ENCODE measurements at regions not wholly inside any gene's neighbourhood (a gene's known extent, or its start where the extent isn't known, plus 50 kb on each side); places are given as distances from the start of the nearest gene placed in this dataset.

GRCh38 chr6:170193326-170193821 is 97.5 kb downstream of the DLL1 start (continued):
- TF ChIP-seq CHD7 (IDR thresholded peaks at IDR 0.05; ENCODE audit: insufficient replicate concordance, low read length): no peak
- TF ChIP-seq, protein P1, sequence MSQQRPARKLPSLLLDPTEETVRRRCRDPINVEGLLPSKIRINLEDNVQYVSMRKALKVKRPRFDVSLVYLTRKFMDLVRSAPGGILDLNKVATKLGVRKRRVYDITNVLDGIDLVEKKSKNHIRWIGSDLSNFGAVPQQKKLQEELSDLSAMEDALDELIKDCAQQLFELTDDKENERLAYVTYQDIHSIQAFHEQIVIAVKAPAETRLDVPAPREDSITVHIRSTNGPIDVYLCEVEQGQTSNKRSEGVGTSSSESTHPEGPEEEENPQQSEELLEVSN (IDR thresholded peaks at IDR 0.05): no peak
- no peak for TF ChIP-seq SP2 (IDR thresholded peaks at IDR 0.05; ENCODE audit: low read length)
- TF ChIP-seq SP1 (IDR thresholded peaks at IDR 0.05; ENCODE audit: low read depth, low read length): no peak
- TF ChIP-seq HDAC2 (IDR thresholded peaks at IDR 0.05; ENCODE audit: borderline replicate concordance in 1 of 2, low read depth in 2 of 2, low read length in 2 of 2): no peak
- no peak for TF ChIP-seq TEAD4 (IDR thresholded peaks at IDR 0.05; ENCODE audit: low read depth, low read length)

Measured in H1 (cell line).